Cardiac muscle cell (in vitro differentiated cells and primary cell): ENCODE measurements at regions not wholly inside any gene's neighbourhood (a gene's known extent, or its start where the extent isn't known, plus 50 kb on each side); places are given as distances from the start of the nearest gene placed in this dataset.
A peak's percentile ranks its signal among the peaks of the same experiment; 100 is the strongest.

Experiments
- DNase-seq, 2 donors: peaks; one replicate each; pipeline versions ENCODE4 v3.0.0 to v3.0.0-alpha.2; 2010 to 2017; ENCODE audit warnings: low read depth in 1 of 2, low spot score in 1 of 2
- H3K27ac ChIP-seq: fragments of 200-600 bp; sonication (generic); 2 replicates; pipeline ENCODE4 v1.5.1; 2016
- H3K27me3 ChIP-seq: fragments of 200-600 bp; sonication (generic); 2 replicates; pipeline ENCODE4 v1.6.0; 2016; ENCODE audit warnings: control low read depth
- H3K36me3 ChIP-seq: fragments of 200-600 bp; sonication (generic); 2 replicates; pipeline ENCODE4 v1.5.1; 2016; ENCODE audit warnings: control low read depth
- H3K4me1 ChIP-seq: fragments of 200-600 bp; sonication (generic); 2 replicates; pipeline ENCODE4 v1.8.1; 2017; ENCODE audit warnings: low read depth, mild to moderate bottlenecking, mixed run types
- H3K4me3 ChIP-seq: fragments of 200-600 bp; sonication (generic); 2 replicates; pipeline ENCODE4 v1.5.1; 2016; ENCODE audit warnings: mild to moderate bottlenecking
- H3K9me3 ChIP-seq: fragments of 200-600 bp; sonication (generic); 2 replicates; pipeline ENCODE4 v1.5.1; 2017; ENCODE audit warnings: low read depth, mild to moderate bottlenecking, control low read depth
- CTCF ChIP-seq: IDR thresholded peaks from 2 replicates; pipeline ENCODE4 v1.5.1; 2012; ENCODE audit warnings: low read depth, mild to moderate bottlenecking, low read length

GRCh38 chr4:180557950-180558349, 1685.3 kb upstream of the TENM3 start:
- no peak overlapping the region for H3K4me3 ChIP-seq
- TF ChIP-seq CTCF, result no peak
- no peak overlapping the region for H3K27ac ChIP-seq
- no peaks in the 10 kb centered on the region for H3K27me3 ChIP-seq
- H3K36me3 ChIP-seq, result no peaks in the 10 kb centered on the region
- DNase-seq, result no peak
- no peaks in the 10 kb centered on the region for H3K9me3 ChIP-seq
- H3K4me1 ChIP-seq, result no peaks in the 10 kb centered on the region

GRCh38 chr4:180558427-180558826, 1684.8 kb upstream of the TENM3 start:
- TF ChIP-seq CTCF, result no peak
- no peak overlapping the region for H3K27ac ChIP-seq

GRCh38 chr4:180560896-180561295, 1682.3 kb upstream of the TENM3 start:
- no peak for TF ChIP-seq CTCF
- Histone ChIP-seq H3K27me3 (no peaks in the 10 kb centered on the region), H3K9me3 (no peaks in the 10 kb centered on the region), H3K4me1 (peaks cover 3% of the 10 kb centered on the region), H3K4me3 (no peak overlapping the region), H3K36me3 (no peaks in the 10 kb centered on the region), H3K27ac (no peak overlapping the region)
- DNase-seq, result peak in 1 of 2 donors; percentile 13

More at GRCh38 chr4:180558427-180558826, 1684.8 kb upstream of the TENM3 start:
- H3K27me3 ChIP-seq, result no peaks in the 10 kb centered on the region
- H3K9me3 ChIP-seq, result no peaks in the 10 kb centered on the region
- no peaks in the 10 kb centered on the region for H3K36me3 ChIP-seq
- H3K4me3 ChIP-seq, result no peak overlapping the region
- H3K4me1 ChIP-seq, result no peaks in the 10 kb centered on the region
- DNase-seq, result no peak

GRCh38 chr4:180564026-180564425, 1679.2 kb upstream of the TENM3 start:
- TF ChIP-seq CTCF, result no peak
- DNase-seq, result no peak
- H3K27me3 ChIP-seq, result no peaks in the 10 kb centered on the region

GRCh38 chr4:180564448-180564847, 1678.8 kb upstream of the TENM3 start:
- Histone ChIP-seq H3K27me3 (no peaks in the 10 kb centered on the region), H3K4me1 (peaks cover 3% of the 10 kb centered on the region), H3K9me3 (no peaks in the 10 kb centered on the region), H3K4me3 (no peak overlapping the region), H3K27ac (no peak overlapping the region), H3K36me3 (no peaks in the 10 kb centered on the region)
- no peak for DNase-seq
- TF ChIP-seq CTCF, result no peak

More at GRCh38 chr4:180564026-180564425, 1679.2 kb upstream of the TENM3 start:
- H3K4me1 ChIP-seq, result peaks cover 3% of the 10 kb centered on the region
- H3K4me3 ChIP-seq, result no peak overlapping the region
- no peak overlapping the region for H3K27ac ChIP-seq
- no peaks in the 10 kb centered on the region for H3K36me3 ChIP-seq
- H3K9me3 ChIP-seq, result no peaks in the 10 kb centered on the region
